RWPE2 (cell line): ENCODE measurements at regions not wholly inside any gene's neighbourhood (a gene's known extent, or its start where the extent isn't known, plus 50 kb on each side); places are given as distances from the start of the nearest gene placed in this dataset.

ENCODE experiments used
- ATAC-seq: fragments of 200-7000 bp; cut with Tn5 transposase; 3 replicates; pipeline ENCODE4 v1.9.1; 2021; ENCODE audit warnings: low read depth
- DNase-seq: peaks from one replicate; pipeline ENCODE4 v3.0.0-alpha.2; 2020; ENCODE audit warnings: low spot score
- H3K27ac ChIP-seq: fragments of 450-650 bp; 2 replicates; pipeline ENCODE4 v1.5.1; 2017; ENCODE audit warnings: mild to moderate bottlenecking; ENCODE audit not compliant: poor library complexity, severe bottlenecking
- H3K27me3 ChIP-seq: fragments of 250-450 bp; sonication (Bioruptor Pico); 2 replicates; pipeline ENCODE4 v1.5.1; 2021; ENCODE audit warnings: mild to moderate bottlenecking, moderate library complexity; ENCODE audit not compliant: insufficient read depth, poor library complexity, severe bottlenecking
- H3K36me3 ChIP-seq: fragments of 250-450 bp; sonication (Bioruptor Pico); 2 replicates; pipeline ENCODE4 v1.5.1; 2020; ENCODE audit warnings: low read depth, mild to moderate bottlenecking, moderate library complexity
- H3K4me1 ChIP-seq: fragments of 250-450 bp; sonication (Bioruptor Pico); 2 replicates; pipeline ENCODE4 v1.5.1; 2021; ENCODE audit warnings: mild to moderate bottlenecking, moderate library complexity; ENCODE audit not compliant: insufficient read depth, poor library complexity, severe bottlenecking
- H3K4me3 ChIP-seq: fragments of 250-450 bp; sonication (Bioruptor Pico); 2 replicates; pipeline ENCODE4 v1.5.1; 2021; ENCODE audit warnings: mild to moderate bottlenecking, moderate library complexity; ENCODE audit not compliant: severe bottlenecking
- H3K9me3 ChIP-seq: fragments of 250-450 bp; sonication (Bioruptor Pico); 2 replicates; pipeline ENCODE4 v1.5.1; 2021; ENCODE audit warnings: mild to moderate bottlenecking, moderate library complexity; ENCODE audit not compliant: severe bottlenecking
- CTCF ChIP-seq: fragments of 450-650 bp; IDR thresholded peaks from one replicate; pipeline ENCODE4 v1.5.1; 2017; ENCODE audit warnings: mild to moderate bottlenecking, moderate library complexity; ENCODE audit not compliant: poor library complexity, severe bottlenecking

GRCh38 chr20:50367739-50368375 is 142.3 kb upstream of the PTPN1 start:
- TF ChIP-seq CTCF, result no peak
- peaks cover 11% of the 10 kb centered on the region for H3K4me1 ChIP-seq
- H3K9me3 ChIP-seq, result no peaks in the 10 kb centered on the region
- peak; percentile 77 for DNase-seq
- no peaks in the 10 kb centered on the region for H3K36me3 ChIP-seq
- H3K27me3 ChIP-seq, result no peaks in the 10 kb centered on the region
- H3K27ac ChIP-seq, result no peak overlapping the region
- H3K4me3 ChIP-seq, result no peak overlapping the region
- no peak for ATAC-seq

- Histone ChIP-seq H3K36me3 (no peaks in the 10 kb centered on the region), H3K4me1 (peaks cover 17% of the 10 kb centered on the region), H3K4me3 (no peak overlapping the region), H3K27me3 (no peaks in the 10 kb centered on the region), H3K27ac (no peak overlapping the region), H3K9me3 (no peaks in the 10 kb centered on the region)
- no peak for TF ChIP-seq CTCF
- no peak for DNase-seq
- ATAC-seq, result no peak
Observed at GRCh38 chr20:50368386-50368785, 141.8 kb upstream of the PTPN1 start.

GRCh38 chr20:50368813-50369224 is 141.4 kb upstream of the PTPN1 start:
- peaks cover 21% of the 10 kb centered on the region for H3K4me1 ChIP-seq
- DNase-seq, result no peak
- no peak for ATAC-seq
- H3K36me3 ChIP-seq, result no peaks in the 10 kb centered on the region
- TF ChIP-seq CTCF, result no peak
- H3K9me3 ChIP-seq, result no peaks in the 10 kb centered on the region
- H3K27me3 ChIP-seq, result no peaks in the 10 kb centered on the region
- H3K27ac ChIP-seq, result no peak overlapping the region
- no peak overlapping the region for H3K4me3 ChIP-seq

GRCh38 chr20:50369225-50370035 is 140.8 kb upstream of the PTPN1 start:
- Histone ChIP-seq H3K4me3 (no peak overlapping the region), H3K4me1 (peaks cover 26% of the 10 kb centered on the region)
- peak; percentile 30; the same call in 2 of the 3 replicates for ATAC-seq

More at GRCh38 chr20:50369225-50370035, 140.8 kb upstream of the PTPN1 start:
- no peaks in the 10 kb centered on the region for H3K36me3 ChIP-seq
- peak; percentile 76 for DNase-seq
- H3K27ac ChIP-seq, result no peak overlapping the region
- no peak for TF ChIP-seq CTCF
- H3K27me3 ChIP-seq, result no peaks in the 10 kb centered on the region
- no peaks in the 10 kb centered on the region for H3K9me3 ChIP-seq
